ENCODE measurements at regions not wholly inside any gene's neighbourhood (a gene's known extent, or its start where the extent isn't known, plus 50 kb on each side); places are given as distances from the start of the nearest gene placed in this dataset.

GRCh38 chr6:104558746-104559145 lies 301.0 kb downstream of the HACE1 start:
- POLR2A ChIA-PET, result no interaction called here
- no peak for TF ChIP-seq CTCF (IDR thresholded peaks at IDR 0.05; ENCODE audit: insufficient read depth, low read length, missing control alignments)

GRCh38 chr6:104548297-104548696 lies 311.4 kb downstream of the HACE1 start:
- H3K4me3 ChIP-seq (ENCODE audit: low read depth, low read length), result no peak overlapping the region
- no peak for TF ChIP-seq CTCF (IDR thresholded peaks at IDR 0.05; ENCODE audit: insufficient read depth, low read length, missing control alignments)
- POLR2A ChIA-PET, result no interaction called here
- CTCF ChIA-PET, result no interaction called here
- DNase-seq (ENCODE audit: low read depth, low spot score), result no peak

More at GRCh38 chr6:104558746-104559145, 301.0 kb downstream of the HACE1 start:
- CTCF ChIA-PET, result no interaction called here
- H3K4me3 ChIP-seq (ENCODE audit: low read depth, low read length), result no peak overlapping the region
- DNase-seq (ENCODE audit: low read depth, low spot score), result peak; percentile 38

GRCh38 chr6:104541411-104541810 lies 318.3 kb downstream of the HACE1 start:
- no peak for DNase-seq (ENCODE audit: low read depth, low spot score)
- no peak for TF ChIP-seq CTCF (IDR thresholded peaks at IDR 0.05; ENCODE audit: insufficient read depth, low read length, missing control alignments)
- ChIA-PET CTCF (no interaction called here), POLR2A (no interaction called here)
- H3K4me3 ChIP-seq (ENCODE audit: low read depth, low read length), result no peak overlapping the region

- CTCF ChIA-PET, result interaction anchor here (0.8 to 1.4 kb wide), 2 partner anchors 16 to 19 kb away, joined by 3 to 4 read pairs; no protein-coding TSS in a partner anchor
- peak; percentile 90 for DNase-seq (ENCODE audit: low read depth, low spot score)
- POLR2A ChIA-PET, result interaction anchor here (0.9 kb wide), 1 partner anchor 57 kb away, joined by 3 read pairs; no protein-coding TSS in a partner anchor
- H3K4me3 ChIP-seq (ENCODE audit: low read depth, low read length), result no peak overlapping the region
- no peak for TF ChIP-seq CTCF (IDR thresholded peaks at IDR 0.05; ENCODE audit: insufficient read depth, low read length, missing control alignments)
These were observed 319.0 kb downstream of the HACE1 start for GRCh38 chr6:104540743-104541142.

- TF ChIP-seq CTCF (IDR thresholded peaks at IDR 0.05; ENCODE audit: insufficient read depth, low read length, missing control alignments), result no peak
- H3K4me3 ChIP-seq (ENCODE audit: low read depth, low read length), result no peak overlapping the region
- CTCF ChIA-PET, result interaction anchor here (0.7 to 1.8 kb wide), 3 partner anchors 11 to 18 kb away, joined by 3 to 7 read pairs (median 4); no protein-coding TSS in a partner anchor
- POLR2A ChIA-PET, result no interaction called here
- DNase-seq (ENCODE audit: low read depth, low spot score), result no peak
These were observed 320.5 kb downstream of the HACE1 start for GRCh38 chr6:104539173-104539572.

GRCh38 chr6:104537872-104538271 lies 321.8 kb downstream of the HACE1 start:
- H3K4me3 ChIP-seq (ENCODE audit: low read depth, low read length), result no peak overlapping the region
- DNase-seq (ENCODE audit: low read depth, low spot score), result no peak
- ChIA-PET CTCF (interaction anchor here (1.0 to 1.9 kb wide), 4 partner anchors 10 to 238 kb away, joined by 3 to 7 read pairs (median 4); no protein-coding TSS in a partner anchor), POLR2A (no interaction called here)
- no peak for TF ChIP-seq CTCF (IDR thresholded peaks at IDR 0.05; ENCODE audit: insufficient read depth, low read length, missing control alignments)
